ENCODE measurements at regions not wholly inside any gene's neighbourhood (a gene's known extent, or its start where the extent isn't known, plus 50 kb on each side); places are given as distances from the start of the nearest gene placed in this dataset.

DNA sequence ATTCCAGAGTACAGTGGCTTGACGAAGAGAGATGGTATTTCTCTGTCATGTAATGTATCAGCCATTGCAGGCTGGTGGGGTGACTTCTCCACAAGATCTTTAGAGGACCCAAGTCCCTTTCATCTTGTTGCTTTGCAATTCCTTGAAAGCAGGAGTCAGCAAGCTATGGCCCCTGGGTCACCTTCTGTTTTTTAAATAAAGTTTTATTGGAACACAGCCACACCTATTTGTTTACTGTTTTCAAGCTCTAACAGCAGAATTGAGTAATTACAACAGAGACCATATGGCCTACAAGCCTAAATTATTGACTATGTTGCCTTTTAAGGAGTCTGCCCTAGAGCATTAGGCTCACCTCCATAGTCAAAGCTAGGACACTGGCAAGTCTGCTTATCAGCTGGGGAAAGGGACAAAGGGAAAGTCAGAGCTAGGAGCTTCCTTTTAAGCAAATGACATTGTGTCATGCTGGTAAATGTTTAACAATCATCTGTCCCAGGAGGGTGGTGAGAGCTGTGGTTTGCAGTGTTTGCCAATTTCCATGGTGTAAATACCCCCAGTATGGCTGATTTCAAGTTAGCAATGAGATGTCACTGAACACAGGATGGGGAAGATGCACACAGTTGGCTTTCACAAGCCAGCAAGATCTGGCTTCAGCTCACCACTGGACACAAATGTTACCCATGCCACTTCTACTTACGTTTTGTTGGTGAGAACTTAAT, 87.7 kb upstream of the PWP1 start:
- Histone ChIP-seq H3K36me3 (no peaks in the 10 kb centered on the region), H3K27ac (no peak overlapping the region), H3K4me1 (no peaks in the 10 kb centered on the region), H3K27me3 (no peaks in the 10 kb centered on the region), H3K4me3 (no peak overlapping the region), H3K9me3 (no peaks in the 10 kb centered on the region)
- WGBS, result 100% methylated on average over 2 of the region's 2 CpGs
- TF ChIP-seq POLR2A (IDR thresholded peaks at IDR 0.05) (no peak), POLR2AphosphoS5 (IDR thresholded peaks at IDR 0.05) (no peak), EP300 (IDR thresholded peaks at IDR 0.05) (no peak)
- TF ChIP-seq, protein P1, sequence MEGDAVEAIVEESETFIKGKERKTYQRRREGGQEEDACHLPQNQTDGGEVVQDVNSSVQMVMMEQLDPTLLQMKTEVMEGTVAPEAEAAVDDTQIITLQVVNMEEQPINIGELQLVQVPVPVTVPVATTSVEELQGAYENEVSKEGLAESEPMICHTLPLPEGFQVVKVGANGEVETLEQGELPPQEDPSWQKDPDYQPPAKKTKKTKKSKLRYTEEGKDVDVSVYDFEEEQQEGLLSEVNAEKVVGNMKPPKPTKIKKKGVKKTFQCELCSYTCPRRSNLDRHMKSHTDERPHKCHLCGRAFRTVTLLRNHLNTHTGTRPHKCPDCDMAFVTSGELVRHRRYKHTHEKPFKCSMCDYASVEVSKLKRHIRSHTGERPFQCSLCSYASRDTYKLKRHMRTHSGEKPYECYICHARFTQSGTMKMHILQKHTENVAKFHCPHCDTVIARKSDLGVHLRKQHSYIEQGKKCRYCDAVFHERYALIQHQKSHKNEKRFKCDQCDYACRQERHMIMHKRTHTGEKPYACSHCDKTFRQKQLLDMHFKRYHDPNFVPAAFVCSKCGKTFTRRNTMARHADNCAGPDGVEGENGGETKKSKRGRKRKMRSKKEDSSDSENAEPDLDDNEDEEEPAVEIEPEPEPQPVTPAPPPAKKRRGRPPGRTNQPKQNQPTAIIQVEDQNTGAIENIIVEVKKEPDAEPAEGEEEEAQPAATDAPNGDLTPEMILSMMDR (IDR thresholded peaks at IDR 0.05), result no peak
- DNase-seq (ENCODE audit: low spot score in 2 of 2), result no peak

- Histone ChIP-seq H3K36me3 (no peaks in the 10 kb centered on the region), H3K27ac (no peak overlapping the region), H3K27me3 (no peaks in the 10 kb centered on the region), H3K4me3 (no peak overlapping the region), H3K4me1 (no peaks in the 10 kb centered on the region), H3K9me3 (no peaks in the 10 kb centered on the region)
- DNase-seq (ENCODE audit: low spot score in 2 of 2), result no peak
- 87% methylated on average over 3 of the region's 3 CpGs for WGBS
- TF ChIP-seq POLR2A (IDR thresholded peaks at IDR 0.05) (no peak), EP300 (IDR thresholded peaks at IDR 0.05) (no peak), POLR2AphosphoS5 (IDR thresholded peaks at IDR 0.05) (no peak)
- TF ChIP-seq, protein P1 (IDR thresholded peaks at IDR 0.05), result no peak
Observed at GRCh38 chr12:107598906-107599305, 86.7 kb upstream of the PWP1 start.

DNA sequence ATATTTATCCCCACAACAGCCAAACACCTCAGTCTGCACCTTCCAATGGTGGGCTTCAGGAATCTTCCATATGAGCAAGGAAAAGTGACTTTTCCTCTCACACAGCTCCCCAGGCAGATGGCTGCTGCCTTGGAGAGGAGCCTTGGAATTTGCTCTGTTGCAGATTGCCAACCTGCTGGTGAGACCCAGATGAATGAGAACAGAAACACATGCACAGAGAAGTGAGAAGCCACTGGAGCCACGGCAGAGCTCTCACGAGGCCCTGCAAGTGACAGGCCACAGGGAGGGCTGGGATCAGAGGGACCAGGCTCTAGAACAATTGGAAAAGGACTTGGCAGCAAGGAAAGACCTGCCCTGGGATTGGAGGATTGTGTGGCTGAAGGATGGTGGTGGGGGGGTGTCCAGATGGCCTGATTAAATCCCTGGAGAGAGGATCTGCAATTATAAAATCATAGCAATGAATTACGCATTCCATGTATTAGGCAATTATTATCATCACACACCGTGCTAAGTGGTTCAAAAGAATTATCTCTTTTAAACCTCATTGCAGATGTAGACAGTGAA, 84.9 kb upstream of the PWP1 start:
- 49% methylated on average over 4 of the region's 4 CpGs for WGBS
- no peak for DNase-seq (ENCODE audit: low spot score in 2 of 2)

GRCh38 chr12:107602446-107602845, 83.2 kb upstream of the PWP1 start:
- Histone ChIP-seq H3K27me3 (no peaks in the 10 kb centered on the region), H3K4me1 (no peaks in the 10 kb centered on the region), H3K27ac (no peak overlapping the region), H3K9me3 (no peaks in the 10 kb centered on the region), H3K4me3 (no peak overlapping the region), H3K36me3 (no peaks in the 10 kb centered on the region)
- WGBS, result 90% methylated on average over 9 of the region's 9 CpGs
- no peak for DNase-seq (ENCODE audit: low spot score in 2 of 2)
- TF ChIP-seq, protein P1 (IDR thresholded peaks at IDR 0.05), result no peak
- TF ChIP-seq POLR2AphosphoS5 (IDR thresholded peaks at IDR 0.05) (no peak), EP300 (IDR thresholded peaks at IDR 0.05) (no peak), POLR2A (IDR thresholded peaks at IDR 0.05) (no peak)

More for the DNA sequence above, 84.9 kb upstream of the PWP1 start:
- TF ChIP-seq, protein P1 (IDR thresholded peaks at IDR 0.05), result no peak
- TF ChIP-seq POLR2A (IDR thresholded peaks at IDR 0.05) (no peak), EP300 (IDR thresholded peaks at IDR 0.05) (no peak), POLR2AphosphoS5 (IDR thresholded peaks at IDR 0.05) (no peak)
- Histone ChIP-seq H3K4me3 (no peak overlapping the region), H3K27me3 (no peaks in the 10 kb centered on the region), H3K9me3 (no peaks in the 10 kb centered on the region), H3K36me3 (no peaks in the 10 kb centered on the region), H3K27ac (no peak overlapping the region), H3K4me1 (no peaks in the 10 kb centered on the region)

DNA sequence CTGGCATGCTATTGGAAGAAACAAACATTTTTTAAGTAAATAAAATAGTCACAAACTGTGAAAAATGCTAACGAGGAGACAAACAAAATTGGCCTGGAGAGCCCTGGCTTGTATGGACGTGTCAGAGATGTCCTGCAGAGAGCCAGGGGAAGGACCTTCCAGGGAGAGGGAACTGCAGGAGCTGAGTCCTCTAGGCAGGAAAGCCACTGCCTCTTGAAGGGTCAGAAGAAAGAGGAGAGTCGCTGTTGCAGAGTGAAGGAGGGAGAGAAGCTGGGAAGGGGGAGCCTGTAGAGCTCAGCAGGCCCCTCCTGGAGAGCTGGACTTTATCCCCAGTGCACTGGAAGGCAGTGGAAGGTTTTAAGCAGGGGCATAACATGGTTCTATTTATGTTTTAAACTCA, 80.3 kb upstream of the PWP1 start:
- Histone ChIP-seq H3K4me1 (no peaks in the 10 kb centered on the region), H3K36me3 (no peaks in the 10 kb centered on the region), H3K27me3 (no peaks in the 10 kb centered on the region), H3K9me3 (no peaks in the 10 kb centered on the region), H3K27ac (no peak overlapping the region), H3K4me3 (no peak overlapping the region)
- DNase-seq (ENCODE audit: low spot score in 2 of 2), result no peak
- TF ChIP-seq POLR2A (IDR thresholded peaks at IDR 0.05), result no peak
- no peak for TF ChIP-seq EP300 (IDR thresholded peaks at IDR 0.05)
- TF ChIP-seq, protein P1 (IDR thresholded peaks at IDR 0.05), result no peak
- TF ChIP-seq POLR2AphosphoS5 (IDR thresholded peaks at IDR 0.05), result no peak
- WGBS, result 54% methylated on average over 3 of the region's 3 CpGs
